Fibroblast of mammary gland (primary cell): ENCODE measurements at regions not wholly inside any gene's neighbourhood (a gene's known extent, or its start where the extent isn't known, plus 50 kb on each side); places are given as distances from the start of the nearest gene placed in this dataset.

Experiments
- DNase-seq: peaks from one replicate; pipeline ENCODE4 v3.0.0-alpha.2; 2010; ENCODE audit warnings: low read depth
- H3K4me3 ChIP-seq: 2 replicates; pipeline ENCODE4 v1.5.1; 2011; ENCODE audit warnings: low read depth, mild to moderate bottlenecking, low read length, moderate library complexity; ENCODE audit not compliant: control insufficient read depth
- CTCF ChIP-seq: conservative IDR thresholded peaks from 2 replicates; pipeline ENCODE4 v1.5.1; 2011; ENCODE audit warnings: low read depth, low read length, inconsistent platforms; ENCODE audit not compliant: control insufficient read depth, insufficient read depth

- peak; percentile 10 for DNase-seq
- no peak for TF ChIP-seq CTCF
- H3K4me3 ChIP-seq = no peak overlapping the region
Observed at GRCh38 chr6:142568857-142569597, 267.2 kb downstream of the ADGRG6 start.

GRCh38 chr6:142569676-142570075, 267.9 kb downstream of the ADGRG6 start:
- DNase-seq = no peak
- H3K4me3 ChIP-seq = no peak overlapping the region
- no peak for TF ChIP-seq CTCF

GRCh38 chr6:142570221-142570671, 268.4 kb downstream of the ADGRG6 start:
- no peak overlapping the region for H3K4me3 ChIP-seq
- DNase-seq = peak; percentile 30
- TF ChIP-seq CTCF = no peak

- no peak for TF ChIP-seq CTCF
- H3K4me3 ChIP-seq = no peak overlapping the region
- peak; percentile 15 for DNase-seq
Observed at GRCh38 chr6:142592876-142593275, 291.1 kb downstream of the ADGRG6 start.

- H3K4me3 ChIP-seq = no peak overlapping the region
- DNase-seq = no peak
- TF ChIP-seq CTCF = no peak
Observed at GRCh38 chr6:142597836-142598235, 296.0 kb downstream of the ADGRG6 start.

GRCh38 chr6:142601427-142601826, 299.6 kb downstream of the ADGRG6 start:
- no peak for TF ChIP-seq CTCF
- H3K4me3 ChIP-seq = no peak overlapping the region
- no peak for DNase-seq
